IMR-90 (cell line): ENCODE measurements at regions not wholly inside any gene's neighbourhood (a gene's known extent, or its start where the extent isn't known, plus 50 kb on each side); places are given as distances from the start of the nearest gene placed in this dataset.

Experiments
- ATAC-seq: fragments of 200-7000 bp; cut with Tn5 transposase; 2 replicates; pipeline ENCODE4 v1.9.1; 2020; ENCODE audit warnings: low read depth, mild to moderate bottlenecking, moderate library complexity
- BruUV-seq: library from RNA; stranded (reverse); fragments of 400-500 nt; replicated peaks from 2 replicates; lab custom pipeline; 2021; lab: Mats Ljungman, UMichigan
- CTCF ChIA-PET: fragments of 300-600 bp; formaldehyde crosslinking; extraction: SDS; loops from one replicate; lab custom pipeline; 2021; ENCODE audit warnings: antibody characterized with exemption; lab: Yijun Ruan, JAX
- POLR2A ChIA-PET: fragments of 300-600 bp; sonication (Branson Sonifier 250); formaldehyde crosslinking; loops from one replicate; lab custom pipeline; 2022; ENCODE audit warnings: antibody characterized with exemption; ENCODE audit not compliant: unreplicated experiment; lab: Charles Lee
- DNase-seq: peaks from one replicate; pipeline ENCODE4 v3.0.0; 2013
- H2AFZ ChIP-seq: replicated peaks from 2 replicates; pipeline ENCODE3; 2013; ENCODE audit warnings: low read length, mild to moderate bottlenecking; ENCODE audit not compliant: poor library complexity
- H2AK5ac ChIP-seq: 2 replicates; pipeline ENCODE4 v1.6.1; 2013; ENCODE audit warnings: low read depth, low read length, inconsistent platforms
- H2AK9ac ChIP-seq: replicated peaks from 2 replicates; pipeline ENCODE3; 2013; ENCODE audit warnings: mild to moderate bottlenecking, low read depth, low read length, moderate library complexity; ENCODE audit not compliant: poor library complexity
- H2BK120ac ChIP-seq: 2 replicates; pipeline ENCODE4 v1.6.1; 2013; ENCODE audit warnings: low read depth, low read length, inconsistent platforms
- H2BK15ac ChIP-seq: 3 replicates; pipeline ENCODE4 v1.6.1; 2013; ENCODE audit warnings: low read depth, low read length, inconsistent platforms
- H2BK20ac ChIP-seq: 2 replicates; pipeline ENCODE4 v1.6.1; 2013; ENCODE audit warnings: low read depth, mild to moderate bottlenecking, inconsistent platforms, low read length, moderate library complexity
- H2BK5ac ChIP-seq: 2 replicates; pipeline ENCODE4 v1.6.1; 2013; ENCODE audit warnings: mild to moderate bottlenecking, low read depth, low read length, inconsistent platforms; ENCODE audit not compliant: poor library complexity, severe bottlenecking
- H3K14ac ChIP-seq: replicated peaks from 2 replicates; pipeline ENCODE4 v1.6.1; 2013; ENCODE audit warnings: low read depth, low read length, inconsistent platforms
- H3K18ac ChIP-seq: 2 replicates; pipeline ENCODE4 v1.6.1; 2013; ENCODE audit warnings: low read depth, low read length, control low read depth
- H3K23ac ChIP-seq: 2 replicates; pipeline ENCODE4 v1.6.1; 2013; ENCODE audit warnings: low read depth, low read length, inconsistent platforms
- H3K27ac ChIP-seq: 2 replicates; pipeline ENCODE4 v1.5.1; 2013; ENCODE audit warnings: mild to moderate bottlenecking, control low read depth, low read length; ENCODE audit not compliant: insufficient read depth
- H3K27me3 ChIP-seq: 2 replicates; pipeline ENCODE4 v1.6.1; 2013; ENCODE audit warnings: low read length; ENCODE audit not compliant: control insufficient read depth, insufficient read depth
- H3K36me3 ChIP-seq: 2 replicates; pipeline ENCODE4 v1.6.1; 2013; ENCODE audit warnings: low read length, mixed read lengths; ENCODE audit not compliant: control insufficient read depth, insufficient read depth
- H3K4ac ChIP-seq: 2 replicates; pipeline ENCODE4 v1.6.1; 2013; ENCODE audit warnings: low read depth, low read length, inconsistent platforms
- H3K4me1 ChIP-seq: 2 replicates; pipeline ENCODE4 v1.6.1; 2013; ENCODE audit warnings: low read length, mixed read lengths; ENCODE audit not compliant: control insufficient read depth, insufficient read depth
- H3K4me2 ChIP-seq: 2 replicates; pipeline ENCODE4 v1.6.1; 2013; ENCODE audit warnings: low read depth, mild to moderate bottlenecking, control low read depth, low read length, moderate library complexity
- H3K4me3 ChIP-seq: 2 replicates; pipeline ENCODE4 v1.5.1; 2013; ENCODE audit warnings: low read depth, mild to moderate bottlenecking, control low read depth, low read length, moderate library complexity; ENCODE audit not compliant: insufficient read depth
- H3K56ac ChIP-seq: 2 replicates; pipeline ENCODE4 v1.6.1; 2013; ENCODE audit warnings: low read length, inconsistent platforms; ENCODE audit not compliant: insufficient read depth; ENCODE audit errors: extremely low read depth
- H3K79me1 ChIP-seq, 2 experiments: 2 replicates each; pipeline ENCODE4 v1.6.1; 2013; ENCODE audit warnings: low read length in 2 of 2, inconsistent platforms in 1 of 2, low read depth in 1 of 2
- H3K9ac ChIP-seq: 2 replicates; pipeline ENCODE4 v1.6.1; 2013; ENCODE audit warnings: low read depth, low read length, control low read depth
- H3K9me1 ChIP-seq: 2 replicates; pipeline ENCODE4 v1.6.1; 2013; ENCODE audit warnings: low read length, inconsistent platforms; ENCODE audit not compliant: insufficient read depth
- H3K9me3 ChIP-seq: 2 replicates; pipeline ENCODE4 v1.6.1; 2013; ENCODE audit warnings: low read length; ENCODE audit not compliant: control insufficient read depth, insufficient read depth
- H4K20me1 ChIP-seq: 2 replicates; pipeline ENCODE4 v1.6.1; 2013; ENCODE audit warnings: low read length, inconsistent platforms; ENCODE audit not compliant: insufficient read depth
- H4K5ac ChIP-seq: 2 replicates; pipeline ENCODE4 v1.6.1; 2013; ENCODE audit warnings: mild to moderate bottlenecking, low read depth, low read length, control low read depth
- H4K8ac ChIP-seq, 2 experiments: 2 replicates each; pipeline ENCODE4 v1.6.1; 2013; ENCODE audit warnings: low read depth in 2 of 2, low read length in 2 of 2, control low read depth in 1 of 2, inconsistent platforms in 1 of 2
- H4K91ac ChIP-seq: 2 replicates; pipeline ENCODE4 v1.6.1; 2013; ENCODE audit warnings: low read depth, low read length, inconsistent platforms; ENCODE audit not compliant: insufficient read depth
- CEBPB ChIP-seq: IDR thresholded peaks from 2 replicates; pipeline ENCODE4 v1.6.1; 2012; ENCODE audit warnings: low read depth, low read length, improper control_type of control experiment
- FOS ChIP-seq: fragments of 150-350 bp; IDR thresholded peaks from 2 replicates; pipeline ENCODE4 v1.6.1; 2016; ENCODE audit warnings: low read depth, low read length
- MAFK ChIP-seq: IDR thresholded peaks from 2 replicates; pipeline ENCODE4 v1.6.1; 2012; ENCODE audit warnings: low read depth, low read length, improper control_type of control experiment
- MAZ ChIP-seq: IDR thresholded peaks from 2 replicates; pipeline ENCODE4 v1.6.1; 2012; ENCODE audit warnings: low read depth, mild to moderate bottlenecking, low read length, improper control_type of control experiment, moderate library complexity, borderline replicate concordance
- NFE2L2 ChIP-seq: fragments of 150-350 bp; IDR thresholded peaks from 2 replicates; pipeline ENCODE4 v1.6.1; 2016; ENCODE audit warnings: low read depth, mild to moderate bottlenecking, low read length
- RCOR1 ChIP-seq: IDR thresholded peaks from 2 replicates; pipeline ENCODE4 v1.6.1; 2012; ENCODE audit warnings: mild to moderate bottlenecking, low read length, improper control_type of control experiment; ENCODE audit not compliant: insufficient replicate concordance
- RFX5 ChIP-seq: IDR thresholded peaks from 2 replicates; pipeline ENCODE4 v1.8.0; 2012; ENCODE audit warnings: low read depth, mild to moderate bottlenecking, low read length, moderate library complexity
- SMC3 ChIP-seq: fragments of 150-350 bp; IDR thresholded peaks from 2 replicates; pipeline ENCODE4 v1.6.1; 2016; ENCODE audit warnings: low read depth, mild to moderate bottlenecking, antibody characterized with exemption, low read length, moderate library complexity
- WGBS, 2 experiments: methylation state at CpG; one replicate each; pipeline versions ENCODE4 v1.1.5 to v1.1.7; 2013; ENCODE audit warnings: missing lambda C conversion rate in 2 of 2; ENCODE audit not compliant: insufficient read length in 1 of 2; ENCODE audit errors: extremely low coverage in 2 of 2; 5-methylcytosine and 5-hydroxymethylcytosine counted together
- dilution Hi-C: fragments of 300-500 bp; cut with HindIII; formaldehyde crosslinking; loops from one replicate; pipeline ENCODE4 v1.14.3; 2018; ENCODE audit warnings: low sequenced_read_pairs; ENCODE audit not compliant: unreplicated experiment
- in situ Hi-C: fragments of 300-500 bp; cut with MboI; formaldehyde crosslinking; loops from 3 replicates; pipeline ENCODE4 v1.14.3; 2019; ENCODE audit warnings: low sequenced_read_pairs, inconsistent platforms, mixed read lengths
- intact Hi-C: fragments of 100-400 bp; cut with micrococcal nuclease; formaldehyde crosslinking; loops from 2 replicates; pipeline ENCODE4 v1.10.0; 2022
- TF ChIP-seq, protein P1 (sequence below): fragments of 150-350 bp; IDR thresholded peaks from 2 replicates; pipeline ENCODE4 v1.6.1; 2016; ENCODE audit warnings: low read depth, mild to moderate bottlenecking, low read length, moderate library complexity, borderline replicate concordance

- Histone ChIP-seq H3K14ac (no peak overlapping the region), H3K27me3 (peaks cover 2% of the 10 kb centered on the region; the same call in 1 of the 2 replicates), H4K5ac (no peak overlapping the region), H3K4ac (no peak overlapping the region), H3K18ac (no peak overlapping the region), H3K4me3 (no peak overlapping the region), H4K20me1 (no peaks in the 10 kb centered on the region), H2BK120ac (no peak overlapping the region), H2BK5ac (no peak overlapping the region), H4K8ac (no peak overlapping the region), H3K56ac (no peak overlapping the region), H4K91ac (no peak overlapping the region), H3K4me1 (no peaks in the 10 kb centered on the region), H3K9ac (no peak overlapping the region), H2BK20ac (no peak overlapping the region), H2AK5ac (no peak overlapping the region), H3K79me1 (no peaks in the 10 kb centered on the region), H3K27ac (no peak overlapping the region), H3K4me2 (no peak overlapping the region), H3K36me3 (no peaks in the 10 kb centered on the region), H2BK15ac (no peak overlapping the region), H3K9me1 (no peaks in the 10 kb centered on the region), H3K9me3 (peaks cover 7% of the 10 kb centered on the region; the same call in 1 of the 2 replicates), H3K23ac (no peak overlapping the region), H2AFZ (no peak overlapping the region), H2AK9ac (no peak overlapping the region)
- no CpG with 5 or more reads among the region's 2 CpGs for WGBS, 2 experiments
- ChIA-PET POLR2A (no interaction called here), CTCF (no interaction called here)
- in situ Hi-C loops (no loop called here), intact Hi-C loops (no loop called here), dilution Hi-C loops (no loop called here)
- TF ChIP-seq MAFK: no peak
- TF ChIP-seq NFE2L2: no peak
- no peak for TF ChIP-seq FOS
- TF ChIP-seq RFX5: no peak
- TF ChIP-seq CEBPB: no peak
- TF ChIP-seq, protein P1, sequence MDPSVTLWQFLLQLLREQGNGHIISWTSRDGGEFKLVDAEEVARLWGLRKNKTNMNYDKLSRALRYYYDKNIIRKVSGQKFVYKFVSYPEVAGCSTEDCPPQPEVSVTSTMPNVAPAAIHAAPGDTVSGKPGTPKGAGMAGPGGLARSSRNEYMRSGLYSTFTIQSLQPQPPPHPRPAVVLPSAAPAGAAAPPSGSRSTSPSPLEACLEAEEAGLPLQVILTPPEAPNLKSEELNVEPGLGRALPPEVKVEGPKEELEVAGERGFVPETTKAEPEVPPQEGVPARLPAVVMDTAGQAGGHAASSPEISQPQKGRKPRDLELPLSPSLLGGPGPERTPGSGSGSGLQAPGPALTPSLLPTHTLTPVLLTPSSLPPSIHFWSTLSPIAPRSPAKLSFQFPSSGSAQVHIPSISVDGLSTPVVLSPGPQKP: no peak
- no peak for TF ChIP-seq SMC3
- TF ChIP-seq MAZ: no peak
- no peak for TF ChIP-seq RCOR1
- no TSS peak for BruUV-seq
- DNase-seq: no peak
- no peak for ATAC-seq
Measured at GRCh38 chr5:124206540-124206939, 539.9 kb downstream of the ZNF608 start.
